HG03457 (cell line): ENCODE measurements at regions not wholly inside any gene's neighbourhood (a gene's known extent, or its start where the extent isn't known, plus 50 kb on each side); places are given as distances from the start of the nearest gene placed in this dataset.

Experiments
- ATAC-seq: cut with Tn5 transposase; IDR thresholded peaks from one replicate; pipeline ENCODE4 v1.9.1; 2021; ENCODE audit warnings: moderate number of reproducible peaks; ENCODE audit not compliant: unreplicated experiment

DNA sequence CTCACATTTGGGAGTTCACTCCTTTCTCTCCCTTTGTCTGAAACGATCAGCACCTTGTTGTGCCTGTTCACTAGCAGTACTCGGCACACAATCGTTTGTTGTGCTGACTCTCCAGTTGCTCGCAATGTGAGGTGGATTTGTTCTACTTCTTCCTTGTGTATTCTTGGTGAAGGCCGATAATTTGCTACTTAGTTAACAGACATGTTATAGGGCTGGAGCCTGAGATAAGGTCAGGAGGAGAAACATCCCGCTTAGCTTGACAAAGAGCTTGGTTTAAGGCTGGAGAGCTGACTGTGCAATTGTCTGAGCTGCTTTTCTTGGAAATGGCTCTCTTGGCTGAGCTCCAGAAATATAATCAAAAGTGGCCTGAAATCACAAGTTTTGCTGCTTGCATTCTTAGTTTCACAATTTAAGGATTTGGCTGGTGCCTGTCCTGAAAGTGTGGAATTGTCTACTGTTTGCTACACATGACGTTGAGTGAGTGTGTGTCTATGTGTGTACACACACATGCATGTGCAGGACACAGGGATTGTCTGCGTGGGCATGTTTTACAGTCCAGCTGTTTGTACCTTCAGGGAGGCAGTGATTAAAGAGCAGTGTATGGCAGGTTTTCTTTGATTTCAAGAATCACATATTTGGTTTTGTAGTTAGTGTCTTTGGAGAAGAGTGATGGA lies 77.7 kb downstream of the ARF6 start:
- no peak for ATAC-seq

DNA sequence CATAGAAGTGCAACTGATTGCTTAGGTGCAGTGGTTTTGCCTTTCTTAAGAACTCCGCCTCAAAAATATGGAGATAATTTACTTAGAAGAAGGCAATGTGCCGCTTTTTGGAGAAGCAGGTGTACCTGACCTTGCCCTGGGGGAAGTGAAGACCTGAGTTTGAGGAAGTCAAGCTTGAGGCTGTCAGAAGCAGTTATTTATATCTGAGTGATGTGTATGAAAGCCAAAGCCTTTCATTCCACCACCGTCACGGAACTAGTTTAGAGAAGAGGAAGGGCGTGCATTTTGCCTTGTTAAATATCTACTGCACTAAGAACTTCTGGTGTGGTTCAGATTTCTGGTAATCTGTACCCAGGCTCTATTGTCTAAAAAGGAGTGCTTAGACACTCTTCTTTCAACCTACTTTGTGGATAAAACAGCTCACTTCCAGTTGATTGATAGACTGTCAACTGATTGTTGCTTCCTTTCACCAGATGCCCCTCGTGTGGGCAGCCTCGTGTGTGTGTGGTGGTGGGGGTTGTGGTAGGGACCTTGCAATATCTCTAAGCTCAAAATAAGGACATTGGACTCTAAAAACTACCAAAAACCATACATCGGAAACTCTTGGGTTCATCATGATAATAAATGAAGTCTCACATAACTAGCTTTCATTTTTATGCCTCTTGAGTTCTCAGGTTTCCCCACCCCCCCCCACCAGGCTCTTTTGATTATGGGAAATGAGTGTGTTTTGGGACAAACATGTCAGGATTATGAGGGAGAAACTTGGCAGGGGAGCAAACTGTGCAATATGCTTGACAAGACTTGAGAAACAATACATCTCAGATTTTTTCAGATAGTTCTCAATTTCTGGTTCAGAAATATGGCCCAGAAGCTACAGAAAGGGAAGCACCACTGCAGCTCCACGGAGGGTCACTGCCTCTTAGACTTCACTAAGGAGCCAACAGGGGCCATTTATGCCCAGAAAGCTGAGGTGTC lies 78.6 kb downstream of the ARF6 start:
- ATAC-seq = peak; percentile 65

DNA sequence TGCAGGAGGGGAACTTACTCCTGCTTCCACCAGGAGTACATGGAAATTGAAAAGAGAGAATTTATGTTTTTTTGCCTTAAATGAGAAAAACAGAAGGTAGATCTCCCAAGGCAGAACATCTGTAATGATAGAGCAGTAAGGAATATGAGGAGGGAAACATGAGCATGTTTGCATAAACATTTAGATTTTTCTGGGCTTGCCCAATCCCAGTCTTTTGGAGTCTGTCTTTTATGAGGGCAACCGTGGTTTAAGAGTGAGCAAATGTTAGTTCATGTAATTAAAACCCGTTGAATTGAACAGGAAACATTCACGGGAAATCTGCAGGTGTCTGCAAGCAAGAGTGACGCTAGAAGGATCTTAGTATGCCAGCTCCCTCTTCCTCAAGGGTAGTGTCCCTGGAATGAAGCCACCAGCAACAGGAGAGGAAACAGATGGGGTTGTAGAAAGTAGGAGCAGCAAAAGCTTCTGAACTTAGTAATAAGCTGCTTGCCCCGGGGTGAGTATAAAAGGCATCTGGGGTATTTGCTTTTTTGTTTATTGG lies 79.3 kb downstream of the ARF6 start:
- ATAC-seq = no peak

DNA sequence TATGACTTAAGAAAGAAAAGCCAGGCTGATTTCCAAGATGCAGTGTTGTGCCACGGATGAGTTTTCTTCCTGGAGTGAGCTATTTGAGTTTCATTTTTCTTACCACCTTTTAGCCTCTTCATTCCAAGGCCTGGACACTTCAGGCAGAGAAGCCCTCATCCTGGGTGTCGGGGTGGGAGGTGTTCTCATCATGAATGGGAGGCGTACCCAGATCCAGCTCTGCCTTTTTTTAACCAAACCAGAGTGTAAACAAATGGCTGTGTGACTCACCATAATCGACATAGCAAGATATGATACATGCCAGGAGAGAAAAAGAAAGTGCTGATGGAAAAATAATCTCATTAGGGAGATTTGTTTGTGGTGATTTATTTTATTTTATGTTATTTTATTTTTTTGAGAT lies 79.9 kb downstream of the ARF6 start:
- no peak for ATAC-seq

DNA sequence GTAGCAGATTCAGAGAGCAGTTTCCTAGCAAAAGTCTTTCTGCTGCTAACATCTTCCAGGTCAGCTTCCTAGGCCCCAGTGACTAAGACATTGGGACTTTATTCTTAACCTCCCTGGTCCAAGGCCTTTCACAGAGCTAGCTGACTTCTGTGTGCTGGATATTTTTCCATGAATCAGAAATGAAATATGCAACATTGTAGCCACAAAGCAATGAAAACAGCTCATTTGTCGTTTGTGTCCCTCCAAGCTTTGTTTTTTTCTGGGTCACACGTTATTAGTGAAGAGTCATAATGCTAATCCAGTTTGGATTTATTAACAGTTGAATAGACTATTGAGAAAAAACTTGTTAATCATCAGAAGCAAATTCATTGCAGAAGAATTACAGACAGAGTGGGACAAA lies 82.4 kb downstream of the ARF6 start:
- no peak for ATAC-seq

DNA sequence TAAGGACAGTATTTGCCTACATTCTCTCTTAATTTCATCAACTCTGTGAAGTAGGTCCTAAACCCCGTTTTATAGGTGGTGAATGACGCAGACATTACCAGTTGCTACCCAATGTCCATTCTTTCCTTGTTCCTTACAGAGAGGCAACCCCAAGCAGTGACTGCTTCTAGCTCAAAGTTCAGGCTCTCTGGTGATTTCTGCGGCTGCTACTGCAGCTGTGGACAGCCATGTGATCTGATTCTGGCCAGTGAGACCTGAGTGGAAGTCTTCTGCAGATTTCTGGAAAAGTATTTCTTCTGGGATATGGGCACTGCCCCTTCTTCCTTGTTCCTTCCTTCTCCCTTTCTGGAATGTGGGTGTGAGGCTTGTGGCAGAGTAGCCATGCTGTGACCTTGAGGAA lies 82.9 kb downstream of the ARF6 start:
- ATAC-seq = no peak

DNA sequence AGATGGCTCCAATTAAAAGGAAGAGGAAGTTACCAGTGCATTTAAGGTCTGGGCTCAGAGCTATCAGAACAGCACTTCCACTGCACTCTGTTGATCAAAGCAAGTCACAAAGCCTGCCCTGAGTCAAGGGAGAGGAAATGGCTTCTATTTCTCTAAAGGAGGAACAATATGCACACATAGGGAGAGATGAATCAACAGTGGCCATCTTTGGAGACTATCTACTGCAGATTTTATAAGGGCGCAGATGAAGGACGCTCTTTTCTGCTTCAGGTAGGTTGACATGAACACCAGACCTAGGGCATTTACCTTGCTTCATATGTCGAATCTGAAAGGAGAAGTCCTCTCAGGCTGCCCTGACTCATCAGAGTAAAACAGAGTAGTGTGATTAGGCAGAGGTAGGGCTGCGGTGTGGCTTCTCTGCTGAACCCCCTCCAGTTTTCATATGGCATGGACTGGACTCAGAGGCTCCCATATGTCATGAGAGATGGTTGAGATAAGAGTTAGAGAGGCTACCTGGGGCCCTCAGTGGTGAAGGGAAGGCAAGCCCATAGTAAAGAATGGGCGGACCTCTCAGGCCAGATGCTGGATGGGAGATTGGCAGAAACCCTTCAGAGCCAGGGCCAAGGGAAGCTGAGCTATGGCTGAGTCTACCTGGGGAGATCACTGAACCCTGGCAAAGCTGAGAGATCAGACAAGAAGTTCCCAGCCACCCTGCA lies 84.4 kb downstream of the ARF6 start:
- ATAC-seq = peak; percentile 58

DNA sequence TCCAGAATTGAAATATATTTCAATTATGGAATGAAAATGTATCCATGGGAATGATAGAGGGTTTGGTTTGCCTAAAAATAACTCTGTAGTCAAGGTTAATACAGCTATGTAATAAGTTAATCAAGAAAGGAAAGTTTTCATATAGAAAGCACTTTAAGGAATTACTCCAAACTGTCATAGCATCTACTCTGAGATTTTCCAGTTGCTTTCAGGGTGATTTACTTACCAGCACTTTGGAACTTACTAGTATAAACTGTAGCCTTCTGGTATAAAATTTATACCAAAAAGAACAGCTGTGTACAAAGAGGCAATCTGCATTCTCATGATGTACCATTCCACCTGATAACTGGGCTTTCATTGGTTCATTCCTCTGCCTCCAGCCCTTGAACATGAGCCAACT lies 87.1 kb downstream of the ARF6 start:
- no peak for ATAC-seq

DNA sequence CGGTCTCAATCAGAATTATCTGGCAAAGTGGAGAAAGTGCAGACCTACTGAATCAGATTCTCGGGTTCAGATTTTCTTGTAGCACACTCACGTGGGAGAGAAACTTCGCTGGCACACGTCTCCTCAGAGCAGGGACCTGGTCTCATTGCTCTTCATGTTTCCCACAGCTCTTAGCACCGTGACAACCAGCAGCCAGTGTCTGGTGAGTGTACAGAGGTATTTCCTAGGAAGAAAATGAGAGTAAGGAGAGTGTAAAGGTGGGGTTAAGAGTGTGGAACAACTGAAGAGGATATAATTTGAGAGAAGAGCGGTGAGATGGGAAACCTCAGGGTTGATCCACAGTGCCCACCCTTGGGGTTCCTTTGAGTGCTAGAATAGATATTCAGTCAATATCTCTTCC lies 89.2 kb downstream of the ARF6 start:
- no peak for ATAC-seq

DNA sequence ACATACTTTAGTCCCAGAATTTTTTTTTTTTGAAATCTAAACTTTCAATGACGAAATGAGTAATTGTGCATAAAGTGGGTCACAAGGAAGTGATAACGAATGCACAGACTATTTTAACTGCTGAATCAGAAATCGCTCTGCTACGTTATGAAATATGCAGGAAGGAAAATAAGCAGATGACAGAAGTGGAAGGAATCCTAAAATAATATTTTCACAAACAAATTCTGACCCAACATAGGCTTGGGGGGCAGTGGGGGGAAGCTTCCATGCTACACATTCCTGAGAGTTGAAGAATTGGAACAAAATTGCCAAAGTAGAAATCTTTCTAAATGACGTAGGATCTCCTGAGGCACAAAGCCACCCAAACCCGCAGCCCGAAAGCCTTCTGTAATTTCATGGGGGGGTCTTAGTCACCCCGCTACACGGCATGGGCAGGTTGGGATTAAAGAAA lies 89.6 kb downstream of the ARF6 start:
- ATAC-seq = no peak

DNA sequence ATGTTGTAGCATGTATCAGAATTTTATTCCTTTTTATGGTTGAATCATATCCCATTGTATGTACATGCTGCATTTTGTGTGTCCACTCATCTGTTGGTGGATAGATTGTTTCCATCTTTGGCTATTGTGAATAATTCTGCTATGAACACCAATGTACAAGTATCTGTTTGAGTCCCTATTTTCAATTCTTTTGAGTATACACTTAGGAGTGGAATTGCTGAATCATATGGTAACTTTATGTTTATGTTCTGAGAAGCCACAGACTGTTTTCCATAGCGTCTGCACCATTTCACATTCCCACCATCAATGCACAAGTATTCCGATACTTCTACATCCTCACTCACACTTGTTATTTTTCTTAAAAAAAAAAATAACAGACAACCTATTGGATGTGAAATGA lies 91.5 kb downstream of the ARF6 start:
- ATAC-seq = no peak

DNA sequence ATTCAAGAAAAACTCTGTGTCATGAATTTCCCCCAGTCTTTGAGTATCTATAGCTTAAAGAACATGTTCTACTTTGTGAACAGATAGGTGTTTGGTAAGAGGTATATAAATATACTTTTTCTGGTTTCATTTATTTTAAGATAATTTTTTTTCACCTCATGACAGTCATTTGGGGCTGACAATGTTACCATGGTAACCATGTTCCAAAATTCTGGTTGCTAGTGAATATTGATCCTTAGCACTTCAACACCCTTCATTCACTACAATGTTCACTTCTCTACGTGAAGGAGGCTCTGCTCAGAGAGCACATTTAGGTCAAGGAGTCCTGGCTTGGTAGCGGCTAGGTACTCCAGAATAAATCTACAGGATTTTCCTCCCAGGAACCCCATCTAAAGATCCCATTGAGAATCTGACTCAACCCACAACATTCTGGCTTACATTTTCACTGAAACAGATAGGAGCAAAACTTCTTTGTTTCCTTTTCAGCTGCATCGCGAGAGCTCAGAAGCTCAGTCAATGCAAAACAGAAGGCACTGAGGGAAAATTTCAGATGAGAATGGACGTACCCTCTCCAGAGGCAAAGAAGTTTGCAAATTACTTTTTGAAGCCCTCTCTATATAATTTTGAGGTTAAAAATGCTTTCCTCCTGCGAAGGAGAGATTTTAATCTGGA lies 93.6 kb downstream of the ARF6 start:
- ATAC-seq = no peak

DNA sequence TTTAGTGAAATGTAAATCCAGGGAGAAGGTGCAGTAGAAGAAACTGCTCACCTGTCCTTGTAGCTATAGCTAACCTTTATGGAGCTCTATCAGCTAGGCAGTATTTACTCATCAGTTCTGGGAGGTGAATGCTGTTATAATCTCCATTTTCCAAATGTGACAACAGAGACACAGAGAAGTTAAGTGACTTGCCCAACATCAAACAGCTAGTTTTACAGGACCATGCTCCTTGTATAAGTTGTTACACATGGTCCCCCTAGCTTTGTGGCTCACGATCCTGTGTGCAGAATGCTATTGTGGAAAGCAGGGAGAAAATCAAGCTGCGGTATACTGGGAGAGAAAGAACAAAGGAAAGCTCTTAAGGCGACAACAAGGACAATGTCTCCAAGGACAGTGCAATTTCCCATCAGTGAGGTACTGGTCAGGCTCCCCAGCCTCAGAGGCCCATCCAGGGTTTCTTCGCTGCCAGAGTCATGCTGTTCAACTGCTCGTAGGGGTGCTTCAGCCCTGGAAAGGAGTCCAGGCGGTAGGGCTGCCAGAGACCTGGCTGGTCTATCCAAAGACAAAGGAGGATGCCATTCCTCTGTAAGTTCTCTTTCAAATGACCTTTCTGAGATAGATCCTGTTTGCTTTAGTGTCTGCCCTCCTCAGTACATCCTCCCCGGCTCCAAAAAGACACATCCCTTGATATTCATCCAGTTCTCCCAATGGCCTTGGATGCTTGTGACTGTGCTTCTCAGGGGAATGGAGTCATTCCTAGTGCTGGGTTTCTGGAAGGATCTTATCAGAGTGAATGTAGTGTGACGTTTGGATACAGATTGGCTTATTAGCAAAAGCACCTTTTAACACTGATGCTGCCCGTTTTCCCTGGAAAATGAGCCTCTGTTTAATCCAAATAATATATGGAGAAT lies 95.5 kb downstream of the ARF6 start:
- no peak for ATAC-seq

DNA sequence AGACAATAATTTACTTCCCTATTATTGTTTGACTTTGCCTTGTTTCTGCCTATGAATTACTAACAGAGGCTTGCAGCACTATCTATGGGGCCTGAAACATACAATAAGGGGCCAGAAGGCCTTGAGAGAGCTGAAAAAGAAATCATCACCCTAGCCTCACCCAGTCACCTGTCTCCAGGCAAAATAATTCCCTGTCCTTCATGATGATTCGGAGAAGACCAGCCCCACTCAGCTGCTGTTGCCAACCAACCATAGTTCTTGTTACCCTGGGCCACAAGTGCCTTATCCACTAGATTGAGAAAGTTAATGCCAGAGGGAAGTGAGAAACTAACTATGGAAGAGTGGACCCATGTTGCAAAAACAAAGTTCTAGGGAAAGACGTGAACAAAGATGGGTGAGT lies 97.1 kb downstream of the ARF6 start:
- ATAC-seq = no peak

DNA sequence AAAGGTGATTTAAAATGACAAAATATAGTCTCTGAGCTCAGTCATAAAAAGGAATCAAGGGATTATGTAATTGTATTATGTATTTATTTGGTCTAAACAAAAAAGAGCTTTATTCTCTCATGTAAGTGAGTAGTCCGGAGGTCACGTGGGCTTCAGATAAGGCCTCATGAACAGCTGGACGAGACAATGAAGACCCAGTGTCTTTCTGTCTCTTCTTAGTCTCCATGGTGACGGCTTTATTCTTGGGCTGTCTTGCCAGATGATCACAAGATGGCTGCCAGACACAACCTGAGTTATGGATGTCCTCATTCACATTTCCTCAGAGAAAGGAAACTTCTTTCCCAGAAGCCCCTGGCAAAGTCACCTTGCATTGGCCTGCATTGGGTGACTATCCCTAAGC lies 98.6 kb downstream of the ARF6 start:
- no peak for ATAC-seq

DNA sequence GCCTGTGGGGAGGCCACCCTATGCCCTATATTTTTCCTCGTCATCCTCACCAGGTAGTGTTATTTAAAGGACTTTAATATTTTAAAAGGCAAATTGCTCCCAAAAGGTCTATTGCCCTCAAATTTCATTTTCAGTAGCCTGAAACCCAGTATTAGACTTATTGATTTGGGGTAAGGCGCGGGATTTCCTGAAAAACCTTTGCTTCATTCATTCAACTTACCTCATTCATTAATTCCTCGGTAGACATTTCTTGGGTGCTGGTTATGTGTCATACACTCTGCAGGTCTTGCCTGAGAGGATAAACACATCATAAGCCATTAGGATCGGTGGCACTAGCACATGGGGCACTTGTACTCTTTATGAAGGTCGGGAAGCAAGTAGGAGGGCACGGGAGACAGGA lies 99.2 kb downstream of the ARF6 start:
- ATAC-seq = no peak

DNA sequence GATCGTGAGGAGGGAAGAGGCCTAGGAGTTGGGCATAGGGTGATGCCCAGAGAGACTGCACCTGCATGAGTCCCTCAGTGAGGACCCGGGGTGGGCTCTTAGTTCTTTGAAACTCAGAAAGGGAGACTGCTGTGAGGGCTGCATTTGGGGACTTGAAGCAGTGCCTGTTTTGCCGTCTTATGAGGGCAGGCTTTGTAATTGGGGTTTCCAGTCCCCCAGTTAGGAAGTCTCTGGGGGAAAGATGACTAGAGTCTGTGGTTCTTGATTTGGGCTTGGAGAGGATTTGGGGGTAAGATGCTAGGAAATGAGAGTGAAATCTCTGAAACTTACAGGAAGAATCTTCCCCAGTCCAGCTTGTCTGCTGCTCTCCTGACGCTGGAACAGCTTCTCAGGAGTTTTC lies 99.6 kb downstream of the ARF6 start:
- ATAC-seq = no peak

DNA sequence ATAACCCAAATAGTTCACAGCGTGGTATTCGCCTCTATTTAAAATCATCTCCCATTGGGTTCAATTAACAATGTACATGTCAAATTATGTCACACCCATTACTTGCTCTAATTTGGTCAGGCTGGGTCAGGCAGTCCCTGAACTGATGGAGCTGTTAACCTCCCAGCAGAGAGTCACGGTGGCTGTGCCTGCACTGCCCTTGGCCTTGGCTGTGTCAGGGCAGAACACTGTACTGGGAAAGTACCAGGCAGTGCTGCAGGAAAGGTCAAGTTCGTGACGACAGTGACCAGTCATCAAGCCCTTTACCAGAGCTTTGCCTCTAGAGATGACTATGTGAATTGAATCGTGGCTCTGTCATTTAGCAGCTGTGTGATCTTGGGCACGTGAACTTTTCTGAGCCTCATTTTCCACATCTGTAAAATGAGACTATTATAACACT lies 100.0 kb downstream of the ARF6 start:
- peak; percentile 90 for ATAC-seq

DNA sequence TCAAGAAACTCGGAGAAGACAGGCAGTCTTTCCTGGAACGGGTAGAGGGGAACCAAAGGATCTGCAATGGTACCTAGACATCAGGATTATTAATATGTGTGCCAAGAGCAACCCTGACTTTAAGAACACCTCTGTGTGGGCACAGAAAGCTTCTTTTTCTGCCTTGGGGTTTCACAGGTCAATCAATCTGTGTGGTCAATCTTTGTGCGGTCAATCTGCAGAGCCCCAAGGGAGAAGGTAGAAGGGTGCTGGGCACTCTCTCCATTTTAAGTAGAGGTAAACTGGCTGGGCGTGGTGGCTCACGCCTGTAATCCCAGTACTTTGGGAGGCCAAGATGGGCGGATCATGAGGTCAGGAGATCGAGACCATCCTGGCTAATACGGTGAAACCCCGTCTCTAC lies 100.7 kb downstream of the ARF6 start:
- ATAC-seq = no peak
